ENCODE measurements at regions not wholly inside any gene's neighbourhood (a gene's known extent, or its start where the extent isn't known, plus 50 kb on each side); places are given as distances from the start of the nearest gene placed in this dataset.

- no peaks in the 10 kb centered on the region for H3K36me3 ChIP-seq (ENCODE audit: control insufficient read depth in 3 of 3, insufficient read depth in 2 of 3, low read depth in 1 of 3, low read length in 3 of 3)
- H3K4me1 ChIP-seq (ENCODE audit: control insufficient read depth in 3 of 3, insufficient read depth in 2 of 3, low read depth in 1 of 3, low read length in 2 of 3): no peaks in the 10 kb centered on the region
- FAIRE-seq: no peak
- DNase-seq: no peak
- WGBS, 3 donors: 34 to 64% (median 42%) methylated on average over 2 of the region's 2 CpGs
- H3K4me3 ChIP-seq (ENCODE audit: low read depth in 1 of 3, low read length in 3 of 3): no peak overlapping the region
- H3K27ac ChIP-seq (ENCODE audit: low read depth in 1 of 3, low read length in 2 of 3): no peak overlapping the region
- H3K27me3 ChIP-seq (ENCODE audit: control insufficient read depth in 3 of 3, insufficient read depth in 3 of 3, low read length in 3 of 3): no peaks in the 10 kb centered on the region
- peaks cover 0 to 2% of the 10 kb centered on the region in 2 donors for H3K9me3 ChIP-seq (ENCODE audit: control insufficient read depth in 2 of 2, insufficient read depth in 1 of 2, low read depth in 1 of 2, low read length in 1 of 2)
Measured at GRCh38 chr3:88986834-88987233, 120.6 kb upstream of the EPHA3 start.

GRCh38 chr3:88987776-88988175, 119.6 kb upstream of the EPHA3 start:
- H3K36me3 ChIP-seq (ENCODE audit: control insufficient read depth in 3 of 3, insufficient read depth in 2 of 3, low read depth in 1 of 3, low read length in 3 of 3): no peaks in the 10 kb centered on the region
- no peak for FAIRE-seq
- DNase-seq: no peak
- no peaks in the 10 kb centered on the region for H3K4me1 ChIP-seq (ENCODE audit: control insufficient read depth in 3 of 3, insufficient read depth in 2 of 3, low read depth in 1 of 3, low read length in 2 of 3)
- H3K9me3 ChIP-seq (ENCODE audit: control insufficient read depth in 2 of 2, insufficient read depth in 1 of 2, low read depth in 1 of 2, low read length in 1 of 2): peaks cover 0 to 2% of the 10 kb centered on the region in 2 donors
- H3K27ac ChIP-seq (ENCODE audit: low read depth in 1 of 3, low read length in 2 of 3): no peak overlapping the region
- H3K4me3 ChIP-seq (ENCODE audit: low read depth in 1 of 3, low read length in 3 of 3): no peak overlapping the region
- no peaks in the 10 kb centered on the region for H3K27me3 ChIP-seq (ENCODE audit: control insufficient read depth in 3 of 3, insufficient read depth in 3 of 3, low read length in 3 of 3)

- H3K27me3 ChIP-seq (ENCODE audit: control insufficient read depth in 3 of 3, insufficient read depth in 3 of 3, low read length in 3 of 3): no peaks in the 10 kb centered on the region
- no peak for FAIRE-seq
- no peaks in the 10 kb centered on the region for H3K4me1 ChIP-seq (ENCODE audit: control insufficient read depth in 3 of 3, insufficient read depth in 2 of 3, low read depth in 1 of 3, low read length in 2 of 3)
Measured at GRCh38 chr3:88988906-88989305, 118.5 kb upstream of the EPHA3 start.

GRCh38 chr3:88991496-88991895, 115.9 kb upstream of the EPHA3 start:
- Histone ChIP-seq H3K4me3 (ENCODE audit: low read depth in 1 of 3, low read length in 3 of 3) (no peak overlapping the region), H3K9me3 (ENCODE audit: control insufficient read depth in 2 of 2, insufficient read depth in 1 of 2, low read depth in 1 of 2, low read length in 1 of 2) (peaks cover 0 to 2% of the 10 kb centered on the region in 2 donors), H3K4me1 (ENCODE audit: control insufficient read depth in 3 of 3, insufficient read depth in 2 of 3, low read depth in 1 of 3, low read length in 2 of 3) (no peaks in the 10 kb centered on the region), H3K36me3 (ENCODE audit: control insufficient read depth in 3 of 3, insufficient read depth in 2 of 3, low read depth in 1 of 3, low read length in 3 of 3) (no peaks in the 10 kb centered on the region), H3K27me3 (ENCODE audit: control insufficient read depth in 3 of 3, insufficient read depth in 3 of 3, low read length in 3 of 3) (no peaks in the 10 kb centered on the region), H3K27ac (ENCODE audit: low read depth in 1 of 3, low read length in 2 of 3) (no peak overlapping the region)
- DNase-seq (no peak), FAIRE-seq (no peak)

More at GRCh38 chr3:88988906-88989305, 118.5 kb upstream of the EPHA3 start:
- Histone ChIP-seq H3K27ac (ENCODE audit: low read depth in 1 of 3, low read length in 2 of 3) (no peak overlapping the region), H3K9me3 (ENCODE audit: control insufficient read depth in 2 of 2, insufficient read depth in 1 of 2, low read depth in 1 of 2, low read length in 1 of 2) (peaks cover 0 to 2% of the 10 kb centered on the region in 2 donors), H3K4me3 (ENCODE audit: low read depth in 1 of 3, low read length in 3 of 3) (no peak overlapping the region), H3K36me3 (ENCODE audit: control insufficient read depth in 3 of 3, insufficient read depth in 2 of 3, low read depth in 1 of 3, low read length in 3 of 3) (no peaks in the 10 kb centered on the region)
- WGBS, 3 donors: 59 to 77% (median 65%) methylated on average over 3 of the region's 3 CpGs
- no peak for DNase-seq

- Histone ChIP-seq H3K4me1 (ENCODE audit: control insufficient read depth in 3 of 3, insufficient read depth in 2 of 3, low read depth in 1 of 3, low read length in 2 of 3) (no peaks in the 10 kb centered on the region), H3K9me3 (ENCODE audit: control insufficient read depth in 2 of 2, insufficient read depth in 1 of 2, low read depth in 1 of 2, low read length in 1 of 2) (peaks cover 0 to 8% of the 10 kb centered on the region in 2 donors), H3K27me3 (ENCODE audit: control insufficient read depth in 3 of 3, insufficient read depth in 3 of 3, low read length in 3 of 3) (no peaks in the 10 kb centered on the region), H3K27ac (ENCODE audit: low read depth in 1 of 3, low read length in 2 of 3) (no peak overlapping the region), H3K4me3 (ENCODE audit: low read depth in 1 of 3, low read length in 3 of 3) (no peak overlapping the region), H3K36me3 (ENCODE audit: control insufficient read depth in 3 of 3, insufficient read depth in 2 of 3, low read depth in 1 of 3, low read length in 3 of 3) (no peaks in the 10 kb centered on the region)
- DNase-seq (no peak), FAIRE-seq (no peak)
- WGBS, 3 donors: 28 to 44% (median 40%) methylated on average over 3 of the region's 3 CpGs
Measured at GRCh38 chr3:88996691-88997090, 110.7 kb upstream of the EPHA3 start.

GRCh38 chr3:88997260-88997659, 110.2 kb upstream of the EPHA3 start:
- no peak for DNase-seq
- H3K4me1 ChIP-seq (ENCODE audit: control insufficient read depth in 3 of 3, insufficient read depth in 2 of 3, low read depth in 1 of 3, low read length in 2 of 3): no peaks in the 10 kb centered on the region
- peaks cover 0 to 8% of the 10 kb centered on the region in 2 donors for H3K9me3 ChIP-seq (ENCODE audit: control insufficient read depth in 2 of 2, insufficient read depth in 1 of 2, low read depth in 1 of 2, low read length in 1 of 2)
- 68 to 80% (median 68%) methylated on average over 3 of the region's 3 CpGs for WGBS, 3 donors
- H3K4me3 ChIP-seq (ENCODE audit: low read depth in 1 of 3, low read length in 3 of 3): no peak overlapping the region
- no peak for FAIRE-seq
- H3K36me3 ChIP-seq (ENCODE audit: control insufficient read depth in 3 of 3, insufficient read depth in 2 of 3, low read depth in 1 of 3, low read length in 3 of 3): no peaks in the 10 kb centered on the region
- H3K27ac ChIP-seq (ENCODE audit: low read depth in 1 of 3, low read length in 2 of 3): no peak overlapping the region
- no peaks in the 10 kb centered on the region for H3K27me3 ChIP-seq (ENCODE audit: control insufficient read depth in 3 of 3, insufficient read depth in 3 of 3, low read length in 3 of 3)

GRCh38 chr3:89000886-89001285, 106.5 kb upstream of the EPHA3 start:
- Histone ChIP-seq H3K36me3 (ENCODE audit: control insufficient read depth in 3 of 3, insufficient read depth in 2 of 3, low read depth in 1 of 3, low read length in 3 of 3) (no peaks in the 10 kb centered on the region), H3K4me1 (ENCODE audit: control insufficient read depth in 3 of 3, insufficient read depth in 2 of 3, low read depth in 1 of 3, low read length in 2 of 3) (no peaks in the 10 kb centered on the region), H3K27me3 (ENCODE audit: control insufficient read depth in 3 of 3, insufficient read depth in 3 of 3, low read length in 3 of 3) (no peaks in the 10 kb centered on the region), H3K27ac (ENCODE audit: low read depth in 1 of 3, low read length in 2 of 3) (no peak overlapping the region), H3K9me3 (ENCODE audit: control insufficient read depth in 2 of 2, insufficient read depth in 1 of 2, low read depth in 1 of 2, low read length in 1 of 2) (peaks cover 0 to 8% of the 10 kb centered on the region in 2 donors), H3K4me3 (ENCODE audit: low read depth in 1 of 3, low read length in 3 of 3) (no peak overlapping the region)
- no peak for DNase-seq
- FAIRE-seq: no peak
- WGBS, 3 donors: 14 to 31% (median 21%) methylated on average over 1 of the region's 1 CpG

GRCh38 chr3:89002191-89002590, 105.2 kb upstream of the EPHA3 start:
- DNase-seq (no peak), FAIRE-seq (no peak)
- WGBS, 3 donors: 69 to 83% (median 82%) methylated on average over 5 of the region's 5 CpGs
- Histone ChIP-seq H3K27me3 (ENCODE audit: control insufficient read depth in 3 of 3, insufficient read depth in 3 of 3, low read length in 3 of 3) (no peaks in the 10 kb centered on the region), H3K9me3 (ENCODE audit: control insufficient read depth in 2 of 2, insufficient read depth in 1 of 2, low read depth in 1 of 2, low read length in 1 of 2) (peaks cover 0 to 8% of the 10 kb centered on the region in 2 donors), H3K4me3 (ENCODE audit: low read depth in 1 of 3, low read length in 3 of 3) (no peak overlapping the region), H3K4me1 (ENCODE audit: control insufficient read depth in 3 of 3, insufficient read depth in 2 of 3, low read depth in 1 of 3, low read length in 2 of 3) (no peaks in the 10 kb centered on the region), H3K27ac (ENCODE audit: low read depth in 1 of 3, low read length in 2 of 3) (no peak overlapping the region), H3K36me3 (ENCODE audit: control insufficient read depth in 3 of 3, insufficient read depth in 2 of 3, low read depth in 1 of 3, low read length in 3 of 3) (no peaks in the 10 kb centered on the region)

- Histone ChIP-seq H3K27ac (ENCODE audit: low read depth in 1 of 3, low read length in 2 of 3) (no peak overlapping the region), H3K4me1 (ENCODE audit: control insufficient read depth in 3 of 3, insufficient read depth in 2 of 3, low read depth in 1 of 3, low read length in 2 of 3) (no peaks in the 10 kb centered on the region), H3K9me3 (ENCODE audit: control insufficient read depth in 2 of 2, insufficient read depth in 1 of 2, low read depth in 1 of 2, low read length in 1 of 2) (no peaks in the 10 kb centered on the region), H3K4me3 (ENCODE audit: low read depth in 1 of 3, low read length in 3 of 3) (no peak overlapping the region), H3K36me3 (ENCODE audit: control insufficient read depth in 3 of 3, insufficient read depth in 2 of 3, low read depth in 1 of 3, low read length in 3 of 3) (no peaks in the 10 kb centered on the region), H3K27me3 (ENCODE audit: control insufficient read depth in 3 of 3, insufficient read depth in 3 of 3, low read length in 3 of 3) (no peaks in the 10 kb centered on the region)
- FAIRE-seq: no peak
- DNase-seq: no peak
- WGBS, 3 donors: 74 to 81% (median 79%) methylated on average over 3 of the region's 3 CpGs
Measured at GRCh38 chr3:89013536-89013935, 93.9 kb upstream of the EPHA3 start.

Data from small intestine (tissue), 7 donors.